Mesodermal cell (in vitro differentiated cells): ENCODE measurements at regions not wholly inside any gene's neighbourhood (a gene's known extent, or its start where the extent isn't known, plus 50 kb on each side); places are given as distances from the start of the nearest gene placed in this dataset.

Experiments used
- H3K27ac ChIP-seq: 2 replicates; pipeline ENCODE4 v1.7.0; 2013; ENCODE audit warnings: mild to moderate bottlenecking, low read depth, low read length, moderate library complexity; ENCODE audit not compliant: severe bottlenecking
- H3K36me3 ChIP-seq: 2 replicates; pipeline ENCODE4 v1.7.1; 2013; ENCODE audit warnings: mild to moderate bottlenecking, low read length, moderate library complexity; ENCODE audit not compliant: control insufficient read depth, insufficient read depth
- H3K4me1 ChIP-seq: one replicate; pipeline ENCODE4 v1.7.1; 2013; ENCODE audit warnings: mild to moderate bottlenecking, low read length; ENCODE audit not compliant: insufficient read depth, control insufficient read depth, poor library complexity, severe bottlenecking
- H3K4me3 ChIP-seq: 2 replicates; pipeline ENCODE4 v1.7.0; 2013; ENCODE audit warnings: low read length, control low read depth, mild to moderate bottlenecking; ENCODE audit not compliant: insufficient read depth, poor library complexity, severe bottlenecking; ENCODE audit errors: extremely low read depth
- H3K9me3 ChIP-seq: 2 replicates; pipeline ENCODE4 v1.7.1; 2013; ENCODE audit warnings: mild to moderate bottlenecking, low read length, moderate library complexity; ENCODE audit not compliant: control insufficient read depth
- WGBS, 2 experiments: methylation state at CpG; one replicate each; pipeline ENCODE4 v1.1.5; 2013; ENCODE audit warnings: missing lambda C conversion rate in 2 of 2; ENCODE audit not compliant: insufficient coverage in 2 of 2; 5-methylcytosine and 5-hydroxymethylcytosine counted together

GRCh38 chr10:130489891-130490290 lies 353.7 kb downstream of the GLRX3 start:
- WGBS, 2 experiments, result 80 to 96% methylated on average over 5 of the region's 5 CpGs
- Histone ChIP-seq H3K9me3 (no peaks in the 10 kb centered on the region), H3K4me1 (peaks cover 3% of the 10 kb centered on the region), H3K27ac (no peak overlapping the region), H3K36me3 (no peaks in the 10 kb centered on the region), H3K4me3 (no peak overlapping the region)

- no peak overlapping the region for H3K4me3 ChIP-seq
- H3K4me1 ChIP-seq, result peaks cover 3% of the 10 kb centered on the region
- 80 to 84% methylated on average over 2 to 5 of the region's 5 CpGs for WGBS, 2 experiments
- H3K36me3 ChIP-seq, result no peaks in the 10 kb centered on the region
- peak overlapping the region; percentile 26 for H3K27ac ChIP-seq
- H3K9me3 ChIP-seq, result no peaks in the 10 kb centered on the region
These were observed 355.0 kb downstream of the GLRX3 start for GRCh38 chr10:130491011-130491692.

GRCh38 chr10:130491693-130492050 lies 355.5 kb downstream of the GLRX3 start:
- Histone ChIP-seq H3K4me3 (no peak overlapping the region), H3K4me1 (peaks cover 3% of the 10 kb centered on the region), H3K9me3 (no peaks in the 10 kb centered on the region), H3K36me3 (no peaks in the 10 kb centered on the region), H3K27ac (peak overlapping the region; percentile 26)
- 77 to 87% methylated on average over 7 of the region's 7 CpGs for WGBS, 2 experiments

- Histone ChIP-seq H3K36me3 (no peaks in the 10 kb centered on the region), H3K27ac (no peak overlapping the region), H3K9me3 (no peaks in the 10 kb centered on the region), H3K4me1 (peaks cover 3% of the 10 kb centered on the region), H3K4me3 (no peak overlapping the region)
- WGBS, 2 experiments, result 89 to 91% methylated on average over 2 to 3 of the region's 3 CpGs
These were observed 356.2 kb downstream of the GLRX3 start for GRCh38 chr10:130492266-130492934.

GRCh38 chr10:130493021-130493420 lies 356.8 kb downstream of the GLRX3 start:
- WGBS, 2 experiments, result 95% methylated on average over 9 to 11 of the region's 13 CpGs
- no peaks in the 10 kb centered on the region for H3K9me3 ChIP-seq
- H3K4me1 ChIP-seq, result peaks cover 3% of the 10 kb centered on the region
- H3K27ac ChIP-seq, result no peak overlapping the region
- no peak overlapping the region for H3K4me3 ChIP-seq
- no peaks in the 10 kb centered on the region for H3K36me3 ChIP-seq

- Histone ChIP-seq H3K9me3 (no peaks in the 10 kb centered on the region), H3K27ac (no peak overlapping the region), H3K4me3 (no peak overlapping the region), H3K36me3 (no peaks in the 10 kb centered on the region), H3K4me1 (peaks cover 3% of the 10 kb centered on the region)
- 86 to 92% methylated on average over 15 to 16 of the region's 25 CpGs for WGBS, 2 experiments
These were observed 357.4 kb downstream of the GLRX3 start for GRCh38 chr10:130493446-130494145.

GRCh38 chr10:130495116-130495862 lies 359.1 kb downstream of the GLRX3 start:
- H3K27ac ChIP-seq, result no peak overlapping the region
- 92 to 93% methylated on average over 6 to 8 of the region's 10 CpGs for WGBS, 2 experiments
- no peaks in the 10 kb centered on the region for H3K4me1 ChIP-seq
- no peak overlapping the region for H3K4me3 ChIP-seq
- H3K36me3 ChIP-seq, result no peaks in the 10 kb centered on the region
- H3K9me3 ChIP-seq, result no peaks in the 10 kb centered on the region

GRCh38 chr10:130495891-130496636 lies 359.9 kb downstream of the GLRX3 start:
- no peaks in the 10 kb centered on the region for H3K4me1 ChIP-seq
- no peak overlapping the region for H3K4me3 ChIP-seq
- no peaks in the 10 kb centered on the region for H3K36me3 ChIP-seq
- no peaks in the 10 kb centered on the region for H3K9me3 ChIP-seq
- WGBS, 2 experiments, result 77 to 88% methylated on average over 10 to 11 of the region's 14 CpGs
- no peak overlapping the region for H3K27ac ChIP-seq

- no peaks in the 10 kb centered on the region for H3K4me1 ChIP-seq
- no peak overlapping the region for H3K27ac ChIP-seq
- H3K9me3 ChIP-seq, result no peaks in the 10 kb centered on the region
- no peak overlapping the region for H3K4me3 ChIP-seq
- H3K36me3 ChIP-seq, result no peaks in the 10 kb centered on the region
- 91 to 93% methylated on average over 19 to 21 of the region's 21 CpGs for WGBS, 2 experiments
These were observed 361.1 kb downstream of the GLRX3 start for GRCh38 chr10:130497056-130498010.
